ENCODE measurements at regions not wholly inside any gene's neighbourhood (a gene's known extent, or its start where the extent isn't known, plus 50 kb on each side); places are given as distances from the start of the nearest gene placed in this dataset.

DNA sequence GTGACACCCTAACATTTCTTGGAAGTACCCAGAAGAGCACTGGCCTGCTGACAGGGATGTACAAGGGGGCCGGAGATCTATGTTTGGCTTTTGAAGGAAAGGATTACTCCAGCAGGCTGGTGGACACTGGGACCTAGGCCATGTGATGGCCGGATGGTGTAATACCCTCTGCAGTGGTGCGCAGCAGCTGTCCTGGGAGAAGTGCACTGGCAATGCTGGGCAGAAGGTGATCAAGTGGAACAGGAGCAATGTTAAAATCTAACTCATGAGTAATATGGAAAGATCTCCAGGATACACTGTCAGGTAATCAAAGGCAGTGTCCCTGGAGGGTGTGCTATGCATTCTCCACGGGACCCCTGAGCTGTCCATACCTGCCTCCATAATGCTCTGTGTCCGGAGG lies 71.2 kb upstream of the POMGNT2 start:
- TF ChIP-seq POLR2A (IDR thresholded peaks at IDR 0.05; ENCODE audit: low read depth, low read length), result no peak
- TF ChIP-seq SPI1 (IDR thresholded peaks at IDR 0.05; ENCODE audit: low read depth, low read length), result no peak
- no peak for TF ChIP-seq POLR2AphosphoS5 (IDR thresholded peaks at IDR 0.05; ENCODE audit: low read depth, low read length)
- no peak for TF ChIP-seq TAF1 (IDR thresholded peaks at IDR 0.05; ENCODE audit: low read depth, low read length)
- no peak for TF ChIP-seq PAX5 (IDR thresholded peaks at IDR 0.05; ENCODE audit: insufficient read depth, low read length, severe bottlenecking)
- no peak for TF ChIP-seq POU2F2 (IDR thresholded peaks at IDR 0.05; ENCODE audit: low read depth, low read length)
